HG02970 (cell line): ENCODE measurements at regions not wholly inside any gene's neighbourhood (a gene's known extent, or its start where the extent isn't known, plus 50 kb on each side); places are given as distances from the start of the nearest gene placed in this dataset.

Source experiments
- ATAC-seq: cut with Tn5 transposase; IDR thresholded peaks from one replicate; pipeline ENCODE4 v1.9.1; 2021; ENCODE audit warnings: mild to moderate bottlenecking, moderate library complexity, moderate number of reproducible peaks; ENCODE audit not compliant: unreplicated experiment, low FRiP score

DNA sequence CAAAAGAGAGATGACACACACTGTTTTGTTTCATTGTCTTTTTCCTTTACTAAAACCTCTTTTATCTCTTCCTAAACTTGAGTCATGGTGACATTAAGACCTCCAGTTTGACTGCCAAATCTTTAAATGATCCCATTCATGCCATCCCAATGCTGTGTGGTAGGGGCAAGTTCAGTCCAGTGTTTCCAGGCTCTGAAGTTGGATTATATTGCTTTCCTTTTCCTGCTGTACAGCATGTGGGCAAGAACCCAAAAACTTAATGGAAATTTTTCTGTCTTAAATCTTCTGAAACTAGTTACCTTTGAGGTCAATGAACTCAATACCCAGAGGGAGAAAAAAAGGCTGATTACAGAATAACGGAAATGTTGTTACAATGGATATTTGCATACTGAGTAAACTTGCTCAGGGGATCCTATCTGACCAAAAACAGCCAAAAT is 187.1 kb upstream of the FAR2 start:
- ATAC-seq, result no peak

DNA sequence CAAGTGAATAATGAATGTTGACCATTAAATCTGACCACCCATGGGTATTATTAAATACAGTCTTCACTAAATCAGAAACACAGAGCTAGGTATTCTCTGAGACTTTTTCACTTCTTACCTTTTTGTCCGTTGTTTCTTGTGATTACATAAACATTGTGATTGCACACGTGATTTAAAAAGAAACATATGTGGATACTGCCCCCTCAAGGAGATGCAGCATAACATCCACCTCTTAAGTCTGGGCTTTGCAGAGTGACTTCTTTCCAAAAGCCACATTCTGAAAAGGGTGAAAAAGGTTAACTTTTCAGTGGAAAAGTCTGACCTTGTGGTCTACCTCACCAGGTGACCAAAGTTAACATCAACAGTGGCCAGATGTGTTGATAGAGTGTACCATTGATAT is 185.5 kb upstream of the FAR2 start:
- no peak for ATAC-seq

DNA sequence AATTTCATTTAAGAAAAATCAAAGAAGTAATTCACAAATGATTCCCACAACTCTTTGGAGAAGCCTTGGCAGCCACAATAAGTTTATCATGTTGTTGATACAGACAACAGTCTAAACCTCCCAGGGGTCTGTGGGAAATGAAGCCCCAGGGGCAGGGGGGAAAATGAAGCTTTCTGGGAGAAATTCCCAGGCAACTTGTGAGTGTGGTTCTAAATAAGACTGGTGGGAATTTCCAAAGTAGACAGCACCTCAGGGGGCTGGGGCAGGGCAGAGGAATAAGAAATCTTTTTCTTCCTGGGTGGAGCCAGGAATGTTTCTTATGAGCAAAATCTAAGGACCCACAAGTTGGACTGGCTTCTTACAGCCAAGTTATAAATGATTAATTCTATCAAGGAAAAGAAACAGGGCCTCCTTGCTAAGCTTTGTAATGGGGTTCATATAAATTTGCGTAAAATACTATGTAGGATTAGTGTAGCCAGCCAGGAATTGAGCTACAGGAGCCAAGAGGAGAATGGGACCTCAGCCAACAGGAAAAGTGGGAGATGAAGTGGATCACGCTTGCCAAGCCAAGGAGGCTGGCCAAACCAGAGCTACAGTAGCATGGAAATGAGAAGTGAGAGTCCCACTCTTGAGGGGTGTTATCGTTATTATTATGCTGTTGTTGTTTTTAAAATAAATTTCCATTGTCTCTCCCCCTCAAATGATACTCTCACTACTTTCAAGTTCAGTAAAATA is 182.9 kb upstream of the FAR2 start:
- ATAC-seq, result no peak

DNA sequence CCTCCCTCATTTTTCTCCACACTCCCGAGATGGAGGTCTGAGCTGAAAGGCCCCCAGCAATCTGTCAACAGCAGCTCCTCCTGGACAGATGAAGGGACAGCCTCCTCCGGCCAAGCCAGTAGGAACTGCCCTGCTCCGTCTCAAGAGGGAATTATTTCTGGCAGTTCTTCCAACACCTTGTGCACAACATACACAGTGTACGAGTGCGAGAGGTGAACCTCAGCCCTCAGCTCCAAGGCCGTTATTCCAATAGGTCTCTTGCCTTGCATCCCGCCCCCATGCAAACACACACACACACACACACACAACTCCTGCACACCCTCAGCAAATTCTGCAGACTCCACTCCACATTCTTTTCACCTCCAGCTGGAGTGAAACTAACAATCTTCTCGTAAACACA is 181.7 kb upstream of the FAR2 start:
- ATAC-seq, result no peak

DNA sequence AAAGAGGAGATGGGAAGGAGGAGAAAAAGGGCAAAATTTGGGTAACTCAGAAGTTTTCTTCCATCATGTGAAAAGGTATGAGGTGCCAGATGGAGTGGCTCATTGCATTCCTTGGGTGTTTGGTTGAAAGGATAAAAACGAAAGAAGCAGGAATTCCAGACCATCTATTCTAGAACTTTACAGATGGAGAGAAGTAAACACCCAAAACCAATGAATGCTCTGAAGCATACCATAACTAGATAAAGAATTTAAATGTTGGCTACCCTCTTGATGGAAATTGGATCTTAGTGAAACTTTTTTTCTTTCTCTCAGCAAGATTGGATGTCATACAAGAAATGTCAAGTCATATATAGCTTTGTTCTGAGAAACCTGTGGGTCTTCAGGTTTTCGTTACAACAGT is 175.6 kb upstream of the FAR2 start:
- no peak for ATAC-seq

DNA sequence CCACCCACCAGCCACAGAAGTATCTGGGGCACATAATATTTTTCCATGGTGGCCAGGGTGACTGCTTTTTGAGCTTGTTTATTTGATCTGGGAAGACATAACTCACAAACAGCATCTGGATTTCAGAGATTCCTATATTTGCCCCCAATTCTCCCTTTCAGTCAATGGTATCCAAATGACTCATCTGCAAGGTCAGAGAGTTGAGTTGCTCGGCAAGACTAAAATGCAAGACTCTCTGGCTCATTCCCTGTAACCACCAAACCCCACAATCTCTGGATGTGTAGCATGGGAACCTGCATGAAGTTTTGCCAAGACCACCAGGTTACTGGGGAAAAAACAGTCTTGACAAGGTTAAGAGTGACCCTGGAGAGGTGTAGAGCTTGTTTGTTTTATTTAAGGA is 174.9 kb upstream of the FAR2 start:
- ATAC-seq, result no peak

DNA sequence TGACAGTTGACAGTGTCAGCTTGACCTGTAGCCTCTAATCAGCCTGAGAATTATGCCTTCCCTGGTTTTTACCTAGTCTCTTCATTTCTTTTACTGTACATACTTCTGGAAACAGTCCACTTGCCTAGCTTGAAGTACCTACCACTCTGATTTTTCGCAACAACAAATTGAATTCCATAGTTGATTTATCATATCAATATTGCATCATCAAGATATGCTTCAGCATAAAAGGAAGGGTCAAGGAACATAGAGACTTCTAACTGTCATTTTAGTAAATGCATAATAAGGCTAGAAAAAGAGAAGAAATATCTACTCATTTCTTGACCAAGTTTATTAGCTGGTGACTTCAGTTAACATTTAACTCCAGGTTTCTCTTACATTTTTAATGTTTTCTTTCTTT is 174.2 kb upstream of the FAR2 start:
- no peak for ATAC-seq

DNA sequence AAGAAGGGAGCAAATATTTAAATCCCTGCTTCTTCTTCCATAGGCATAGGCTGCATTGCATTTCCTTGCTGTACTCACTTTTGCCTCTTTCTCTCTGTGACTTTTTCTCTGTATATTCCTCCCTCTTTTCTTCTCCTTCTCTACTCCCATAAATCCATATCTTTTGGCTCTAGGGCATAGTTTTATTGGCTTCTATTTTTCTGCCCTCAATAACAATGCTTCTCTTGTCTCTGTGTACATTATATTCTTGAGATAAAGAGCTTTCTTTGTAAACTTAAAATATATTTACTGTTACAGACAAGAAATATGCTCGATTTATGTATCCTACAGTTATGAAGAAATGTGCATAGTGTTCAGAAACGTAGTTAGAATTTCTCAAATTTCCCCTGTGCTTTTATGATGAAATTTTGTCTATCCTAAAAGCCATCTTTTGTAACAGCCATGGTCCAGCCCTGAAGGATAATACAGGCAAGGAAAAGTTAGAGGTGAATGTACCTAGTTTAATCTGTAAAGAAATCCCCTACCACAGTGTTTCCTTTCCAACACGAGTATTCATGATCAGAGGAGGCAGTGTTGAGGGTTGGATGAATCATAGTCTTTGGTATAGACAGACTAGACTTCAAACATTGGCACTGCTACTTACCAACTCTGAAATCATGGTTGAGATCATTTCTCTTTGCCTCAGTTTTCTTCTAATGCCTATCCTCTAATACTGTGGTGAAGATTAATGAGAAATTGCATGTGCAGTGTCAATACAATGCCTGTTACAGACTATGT is 173.3 kb upstream of the FAR2 start:
- ATAC-seq, result no peak

DNA sequence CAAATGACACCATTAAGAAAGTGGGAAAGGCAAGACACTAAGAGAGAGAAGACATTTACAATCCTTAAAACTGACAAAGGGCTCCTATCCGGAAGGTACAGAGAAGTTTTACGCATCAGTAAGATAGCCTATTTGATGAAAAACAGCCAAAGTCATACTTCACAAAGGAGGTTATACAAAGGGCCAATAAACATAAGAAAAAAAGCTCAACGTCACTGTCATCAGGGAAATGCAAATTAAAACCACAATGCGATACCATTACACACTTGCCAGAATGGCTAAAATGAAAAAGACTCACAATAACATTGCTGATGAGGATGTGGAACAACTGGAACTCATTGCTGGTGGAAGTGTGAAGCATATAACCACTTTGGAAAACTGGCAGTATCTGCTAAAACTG is 168.6 kb upstream of the FAR2 start:
- ATAC-seq, result no peak

DNA sequence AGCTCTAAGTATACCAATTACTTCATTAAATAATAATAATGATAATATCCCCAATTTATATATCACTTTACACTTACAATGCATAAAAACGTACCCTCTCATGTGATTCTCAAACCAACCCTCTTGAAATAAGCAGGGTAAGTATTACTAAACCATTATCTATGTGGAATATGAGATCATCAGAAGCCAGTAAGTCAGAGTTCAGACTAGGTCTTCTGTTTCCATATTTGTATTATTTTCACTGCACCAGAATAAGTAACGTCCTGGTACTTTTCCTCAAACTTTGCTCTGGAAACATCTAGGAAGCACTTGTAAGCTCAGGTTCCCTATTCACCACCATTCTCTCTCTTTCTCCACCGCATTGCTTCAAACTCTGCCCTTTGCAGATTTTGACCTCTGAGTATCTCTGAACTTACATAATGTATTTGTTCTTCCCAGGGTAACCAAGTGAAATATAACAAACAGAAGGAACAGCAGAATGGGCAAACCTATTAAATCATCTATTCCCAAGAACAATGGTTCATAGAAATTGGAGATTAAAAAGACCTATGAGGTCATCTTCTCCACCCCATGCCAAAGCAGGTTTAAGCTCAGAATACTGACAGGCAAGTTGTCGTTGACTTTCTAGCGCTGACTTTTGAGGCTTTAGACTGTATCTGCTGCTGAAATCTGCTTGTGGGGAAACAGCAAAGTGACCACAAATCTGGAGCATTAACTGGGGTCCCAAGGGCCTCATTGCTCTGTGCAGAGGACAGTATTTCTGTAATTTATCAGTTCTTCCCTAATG is 161.3 kb upstream of the FAR2 start:
- no peak for ATAC-seq

DNA sequence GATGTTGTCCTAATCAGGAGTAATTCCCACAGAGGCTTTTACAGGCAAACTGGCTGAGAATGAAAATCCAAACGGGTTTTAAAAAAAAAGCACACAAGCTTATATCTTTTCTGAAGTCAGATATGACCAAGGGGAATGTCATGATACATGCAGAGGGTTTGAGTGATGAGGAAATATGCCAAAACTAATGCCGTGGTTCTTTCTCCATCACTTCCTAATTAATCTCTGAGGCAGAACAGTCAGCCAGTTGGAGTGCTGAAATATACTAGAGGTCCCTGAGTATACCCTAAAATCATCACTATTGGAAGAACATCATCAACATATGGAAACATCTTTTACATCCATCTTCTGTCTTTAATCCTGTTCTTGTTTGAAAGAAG is 160.8 kb upstream of the FAR2 start:
- ATAC-seq, result no peak

DNA sequence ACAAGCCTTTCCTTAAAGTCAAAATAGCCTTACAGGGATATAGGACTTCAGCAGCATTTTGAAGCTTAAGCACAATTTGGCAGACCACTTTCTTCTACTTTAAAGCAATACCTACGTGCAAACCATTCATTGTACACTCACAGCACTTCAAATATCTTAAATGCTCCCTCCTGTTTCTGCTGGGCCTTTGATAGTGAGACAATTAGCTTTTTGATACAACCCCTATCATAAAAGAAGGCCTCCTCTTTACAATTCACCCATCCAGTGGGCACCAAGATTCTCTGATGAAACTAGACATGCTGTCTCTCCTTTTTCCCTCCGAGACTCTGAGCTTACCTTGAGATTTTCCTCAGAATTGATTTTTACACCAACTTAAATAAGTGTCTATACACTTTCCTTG is 157.5 kb upstream of the FAR2 start:
- ATAC-seq, result no peak

DNA sequence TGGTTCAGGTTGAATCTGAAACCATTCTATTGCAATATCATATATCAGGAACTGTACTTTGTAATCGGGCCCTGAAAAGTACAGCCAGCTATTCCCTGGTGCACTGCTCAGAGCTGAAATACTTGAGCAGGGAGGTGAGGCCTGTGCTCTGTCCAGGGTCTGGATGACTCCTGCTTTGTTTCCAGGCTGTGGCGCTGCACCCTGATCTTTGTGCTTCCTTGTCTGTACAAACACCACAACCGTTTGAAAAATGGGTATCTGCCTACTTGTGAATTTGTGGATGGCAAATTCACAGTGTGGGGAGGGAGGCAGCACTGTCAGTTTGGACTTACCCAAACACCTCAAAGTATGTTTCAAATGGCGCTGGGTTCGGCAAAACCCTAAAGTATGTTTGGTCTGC is 155.4 kb upstream of the FAR2 start:
- no peak for ATAC-seq

DNA sequence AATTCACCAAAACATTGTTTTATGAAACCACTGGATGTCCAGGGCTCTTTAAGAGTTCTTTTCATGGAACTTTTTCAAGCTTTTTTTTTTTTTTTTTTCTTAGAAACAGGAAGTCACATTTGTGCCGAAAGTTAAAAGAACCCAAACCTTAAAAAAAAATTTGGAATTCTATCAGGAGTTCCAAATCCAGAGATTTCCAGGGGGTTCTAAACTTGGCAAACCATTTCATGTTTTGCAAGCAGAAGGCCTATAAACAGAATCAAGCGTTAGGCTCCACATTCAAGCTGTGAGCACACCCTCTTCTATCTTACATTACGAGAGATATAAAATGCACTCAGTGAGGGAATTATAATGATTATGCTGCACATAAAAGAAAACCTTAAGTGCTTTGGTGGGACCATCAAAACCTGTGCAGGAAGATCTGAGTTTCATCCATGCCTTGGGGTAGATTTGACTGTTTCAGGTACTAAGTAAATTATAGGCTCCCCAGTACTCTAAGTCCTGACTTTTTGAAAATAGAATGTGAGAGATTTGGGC is 154.8 kb upstream of the FAR2 start:
- no peak for ATAC-seq

DNA sequence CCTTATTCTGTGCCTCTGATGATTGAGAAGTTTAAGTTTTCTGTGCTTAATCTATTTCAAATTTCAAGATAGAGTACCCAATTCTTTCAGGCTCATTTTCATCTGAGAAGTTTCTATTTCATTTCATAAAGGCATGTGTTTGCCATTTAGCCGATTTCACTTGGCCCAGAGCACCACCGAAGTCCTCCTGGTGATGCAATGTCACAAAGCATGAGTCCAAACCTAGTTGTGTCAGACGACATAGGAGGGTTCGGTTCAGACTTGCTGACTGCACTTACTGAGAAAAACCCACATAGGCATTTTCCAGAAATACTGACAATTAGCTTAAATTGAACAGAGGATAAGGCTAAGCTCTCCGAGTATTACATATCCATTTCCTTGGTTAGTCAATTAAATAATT is 152.4 kb upstream of the FAR2 start:
- ATAC-seq, result no peak

DNA sequence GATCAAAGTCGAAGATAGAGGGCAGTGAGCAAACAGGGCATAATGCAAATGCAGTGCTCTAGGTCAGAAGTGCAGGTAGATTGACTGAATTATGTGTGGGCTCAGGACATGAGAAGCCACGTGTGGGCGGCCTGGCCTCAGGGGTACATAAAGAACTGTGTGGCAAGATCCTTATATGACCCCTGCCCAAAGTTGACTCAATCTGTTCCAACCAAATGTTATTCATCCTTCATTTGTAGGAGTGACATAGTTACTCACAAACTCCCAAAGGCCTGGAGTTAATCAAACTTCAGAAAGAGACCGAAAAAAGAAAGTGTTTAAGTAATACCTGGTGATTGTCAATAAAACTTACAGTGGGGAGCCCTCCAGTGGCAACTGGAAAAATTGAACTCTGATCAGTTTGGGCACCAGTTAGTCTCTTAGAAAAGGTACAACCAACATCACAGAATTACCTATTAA is 150.4 kb upstream of the FAR2 start:
- ATAC-seq, result no peak

DNA sequence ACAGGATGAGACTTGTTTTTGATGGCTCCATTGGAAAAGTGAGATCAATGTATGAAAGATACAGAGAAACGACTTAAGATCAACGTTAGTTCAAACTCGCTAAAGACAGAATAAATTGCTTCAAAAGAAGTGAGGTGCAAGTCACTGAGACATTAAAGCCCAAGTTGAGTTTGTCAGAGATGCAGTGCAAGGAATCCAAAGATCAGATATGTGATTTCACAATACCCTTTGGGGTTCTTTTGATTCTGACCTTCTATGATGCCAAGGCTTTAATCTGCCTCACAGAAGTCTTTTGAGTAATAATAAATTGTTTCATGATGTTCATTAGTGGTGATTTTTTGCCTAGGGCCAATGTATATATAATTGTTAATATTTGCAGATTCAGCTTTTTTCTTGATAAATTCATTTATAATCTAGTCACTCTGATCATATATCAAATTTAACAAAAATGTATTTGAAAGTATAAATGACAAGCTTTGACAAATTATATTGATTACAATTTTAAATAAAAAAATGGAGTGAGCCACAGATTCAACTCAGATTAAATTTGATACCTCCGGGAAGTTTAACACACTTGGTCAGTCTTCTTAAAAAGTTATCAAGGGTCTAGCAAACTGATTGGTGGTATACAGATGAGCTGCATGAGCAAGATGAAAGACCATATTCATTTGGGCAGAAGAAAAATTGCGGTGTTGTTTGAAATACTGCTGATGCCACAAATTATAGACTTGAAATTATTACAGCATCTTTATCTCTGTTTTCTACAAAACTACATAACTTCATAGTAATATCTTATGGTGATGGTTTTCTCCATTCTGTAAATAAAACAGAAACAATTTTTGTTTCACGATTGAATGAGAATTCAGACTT is 144.8 kb upstream of the FAR2 start:
- ATAC-seq, result no peak

DNA sequence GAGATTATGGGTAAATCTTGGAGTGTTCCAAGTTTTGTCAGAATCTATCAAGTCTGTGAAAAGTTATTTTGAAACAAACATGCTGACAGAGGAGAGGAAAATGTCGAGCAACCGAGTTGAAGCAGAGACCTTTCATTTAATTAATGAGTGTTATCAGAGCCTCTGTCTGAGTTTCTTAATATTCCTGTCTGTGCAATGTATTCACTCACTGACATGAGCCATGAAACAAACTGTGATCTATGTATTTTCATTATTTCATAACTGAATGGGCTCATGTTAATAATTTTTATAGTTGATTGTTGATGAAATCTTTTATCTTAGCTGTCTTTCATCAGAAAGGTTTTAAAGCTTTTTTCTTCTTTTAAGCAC is 144.2 kb upstream of the FAR2 start:
- no peak for ATAC-seq

DNA sequence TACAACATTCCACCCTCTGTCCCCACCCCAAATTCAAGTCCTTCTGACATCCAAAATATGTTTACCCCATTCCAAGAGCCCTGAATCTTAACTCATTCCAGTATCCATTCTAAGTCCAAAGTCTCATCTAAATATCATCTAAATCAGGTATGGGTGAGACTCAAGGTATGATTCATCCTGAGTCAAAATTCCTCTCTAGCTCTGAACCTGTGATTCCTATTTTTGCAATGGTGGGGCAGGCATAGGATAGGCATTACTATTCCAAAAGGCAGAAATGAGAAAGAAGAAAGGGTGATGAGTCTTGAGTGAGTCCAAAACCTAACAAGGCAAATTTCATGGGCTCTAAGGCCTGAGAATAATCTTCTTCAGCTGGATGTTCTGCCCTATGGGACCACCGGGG is 140.3 kb upstream of the FAR2 start:
- no peak for ATAC-seq

DNA sequence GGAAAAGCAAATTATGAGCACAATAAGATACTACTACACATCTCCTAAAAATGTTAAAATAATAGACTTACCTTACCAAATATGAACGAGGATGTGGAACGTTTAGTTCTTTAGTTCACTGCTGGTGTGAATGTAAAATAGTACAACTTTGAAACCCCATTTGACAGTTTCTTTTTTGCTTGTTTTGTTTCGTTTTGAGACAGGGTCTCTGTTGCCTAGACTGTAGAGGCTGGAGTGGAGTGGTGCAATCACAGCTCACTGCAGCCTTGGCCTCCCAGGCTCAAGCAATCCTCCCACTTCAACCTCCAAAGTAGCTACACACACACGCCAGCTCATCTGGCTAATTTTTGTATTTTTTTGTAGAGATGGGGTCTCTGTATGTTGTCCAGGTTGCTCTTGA is 136.4 kb upstream of the FAR2 start:
- ATAC-seq, result no peak
